DMS153 treated with DMSO at 0.1 percent for 48 hours (cell line): ENCODE measurements at regions not wholly inside any gene's neighbourhood (a gene's known extent, or its start where the extent isn't known, plus 50 kb on each side); places are given as distances from the start of the nearest gene placed in this dataset.

Experiments
- DNase-seq: peaks from one replicate; lab custom pipeline; 2025; ENCODE audit not compliant: unreplicated experiment; lab: John Stamatoyannopoulos, UW

- DNase-seq, result no peak
These were observed 372.2 kb downstream of the ENC1 start for GRCh38 chr5:74268297-74268696.

- DNase-seq, result no peak
These were observed 373.7 kb downstream of the ENC1 start for GRCh38 chr5:74266836-74267235.

GRCh38 chr5:74266132-74266531, 374.4 kb downstream of the ENC1 start:
- no peak for DNase-seq

GRCh38 chr5:74262544-74263207, 377.9 kb downstream of the ENC1 start:
- no peak for DNase-seq

- no peak for DNase-seq
These were observed 378.7 kb downstream of the ENC1 start for GRCh38 chr5:74261866-74262265.

GRCh38 chr5:74261421-74261820, 379.1 kb downstream of the ENC1 start:
- DNase-seq, result no peak

GRCh38 chr5:74259572-74259971, 381.0 kb downstream of the ENC1 start:
- no peak for DNase-seq

GRCh38 chr5:74258314-74258665, 382.2 kb downstream of the ENC1 start:
- no peak for DNase-seq

- no peak for DNase-seq
These were observed 382.7 kb downstream of the ENC1 start for GRCh38 chr5:74257645-74258313.

GRCh38 chr5:74257060-74257527, 383.4 kb downstream of the ENC1 start:
- DNase-seq, result no peak

GRCh38 chr5:74255692-74256392, 384.7 kb downstream of the ENC1 start:
- no peak for DNase-seq

GRCh38 chr5:74254257-74254656, 386.3 kb downstream of the ENC1 start:
- no peak for DNase-seq

GRCh38 chr5:74252044-74252443, 388.5 kb downstream of the ENC1 start:
- DNase-seq, result no peak

- no peak for DNase-seq
These were observed 389.1 kb downstream of the ENC1 start for GRCh38 chr5:74251141-74252035.

- no peak for DNase-seq
These were observed 390.0 kb downstream of the ENC1 start for GRCh38 chr5:74250304-74251102.

- DNase-seq, result no peak
These were observed 392.0 kb downstream of the ENC1 start for GRCh38 chr5:74248576-74248975.

- no peak for DNase-seq
These were observed 396.1 kb downstream of the ENC1 start for GRCh38 chr5:74244406-74244805.

- DNase-seq, result peak; percentile 11
These were observed 396.9 kb downstream of the ENC1 start for GRCh38 chr5:74243634-74244033.

GRCh38 chr5:74242516-74242915, 398.0 kb downstream of the ENC1 start:
- DNase-seq, result no peak

GRCh38 chr5:74241751-74242140, 398.8 kb downstream of the ENC1 start:
- DNase-seq, result no peak
